PC-9 (cell line): ENCODE measurements at regions not wholly inside any gene's neighbourhood (a gene's known extent, or its start where the extent isn't known, plus 50 kb on each side); places are given as distances from the start of the nearest gene placed in this dataset.

Experiments
- CTCF ChIP-seq: fragments of 200-600 bp; sonication (generic); conservative IDR thresholded peaks from 2 replicates; pipeline ENCODE4 v1.6.1; 2017; ENCODE audit warnings: mixed run types, antibody characterized with exemption, mild to moderate bottlenecking, moderate library complexity
- EZH2 ChIP-seq: fragments of 200-600 bp; sonication (generic); IDR thresholded peaks from 2 replicates; pipeline ENCODE4 v1.8.0; 2017; ENCODE audit warnings: antibody characterized with exemption, low read depth

GRCh38 chr2:117693154-117693553 lies 121.3 kb upstream of the DDX18 start:
- TF ChIP-seq CTCF (no peak), EZH2 (no peak)
